ENCODE measurements at regions not wholly inside any gene's neighbourhood (a gene's known extent, or its start where the extent isn't known, plus 50 kb on each side); places are given as distances from the start of the nearest gene placed in this dataset.
"Not testable (repeated sequence)": the region's sequence is repeated elsewhere in the genome, so short reads cannot be mapped to it uniquely, and the experiment has no call there.

- Histone ChIP-seq H3K9ac (ENCODE audit: low read length) (no peak overlapping the region), H3K4me3 (ENCODE audit: low read length) (no peak overlapping the region), H3K27ac (ENCODE audit: low read depth, low read length) (no peak overlapping the region), H3K4me1 (ENCODE audit: control insufficient read depth, insufficient read depth, low read length) (no peaks in the 10 kb centered on the region), H3K27me3 (ENCODE audit: control insufficient read depth, insufficient read depth, low read length) (no peaks in the 10 kb centered on the region), H3K36me3 (ENCODE audit: control insufficient read depth, insufficient read depth, low read length) (no peaks in the 10 kb centered on the region)
Measured at GRCh38 chr1:121443001-121443540, 258.3 kb downstream of the SRGAP2C start.

GRCh38 chr1:121444096-121444495 lies 259.3 kb downstream of the SRGAP2C start:
- H3K27ac ChIP-seq (ENCODE audit: low read depth, low read length), result no peak overlapping the region
- H3K27me3 ChIP-seq (ENCODE audit: control insufficient read depth, insufficient read depth, low read length), result no peaks in the 10 kb centered on the region
- no peak overlapping the region for H3K4me3 ChIP-seq (ENCODE audit: low read length)
- H3K36me3 ChIP-seq (ENCODE audit: control insufficient read depth, insufficient read depth, low read length), result no peaks in the 10 kb centered on the region
- no peak overlapping the region for H3K9ac ChIP-seq (ENCODE audit: low read length)
- H3K4me1 ChIP-seq (ENCODE audit: control insufficient read depth, insufficient read depth, low read length), result no peaks in the 10 kb centered on the region

GRCh38 chr1:121445679-121446078 lies 260.9 kb downstream of the SRGAP2C start:
- H3K4me3 ChIP-seq (ENCODE audit: low read length), result no peak overlapping the region
- H3K27ac ChIP-seq (ENCODE audit: low read depth, low read length), result no peak overlapping the region
- no peak overlapping the region for H3K9ac ChIP-seq (ENCODE audit: low read length)
- H3K4me1 ChIP-seq (ENCODE audit: control insufficient read depth, insufficient read depth, low read length), result no peaks in the 10 kb centered on the region
- no peaks in the 10 kb centered on the region for H3K27me3 ChIP-seq (ENCODE audit: control insufficient read depth, insufficient read depth, low read length)
- no peaks in the 10 kb centered on the region for H3K36me3 ChIP-seq (ENCODE audit: control insufficient read depth, insufficient read depth, low read length)

- not testable (repeated sequence) for H3K36me3 ChIP-seq (ENCODE audit: control insufficient read depth, insufficient read depth, low read length); H3K4me3 ChIP-seq (ENCODE audit: low read length); H3K4me1 ChIP-seq (ENCODE audit: control insufficient read depth, insufficient read depth, low read length)
Measured at GRCh38 chr1:121447280-121447923, 262.6 kb downstream of the SRGAP2C start.

DNA sequence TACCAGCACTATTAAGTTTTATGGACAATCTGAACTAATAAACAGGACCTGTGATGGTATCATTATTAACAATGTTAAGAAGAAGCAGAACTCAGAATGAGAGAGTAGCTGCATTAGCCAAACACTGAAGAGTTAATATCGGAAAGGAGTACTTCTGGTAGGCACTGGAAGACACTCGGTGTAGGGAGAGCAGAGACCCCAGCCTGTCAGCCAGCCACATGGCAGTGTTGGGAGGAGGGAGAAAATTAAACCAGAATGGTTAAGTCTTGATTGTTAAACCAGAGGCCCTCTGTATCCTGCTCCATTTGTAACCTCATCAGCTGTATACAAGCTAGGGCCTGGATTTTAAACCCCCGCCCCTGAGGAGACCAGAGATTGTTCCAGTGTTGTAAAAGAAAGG lies 263.3 kb downstream of the SRGAP2C start:
- H3K36me3 ChIP-seq (ENCODE audit: control insufficient read depth, insufficient read depth, low read length); H3K9ac ChIP-seq (ENCODE audit: low read length); H3K4me1 ChIP-seq (ENCODE audit: control insufficient read depth, insufficient read depth, low read length); H3K4me3 ChIP-seq (ENCODE audit: low read length); H3K27ac ChIP-seq (ENCODE audit: low read depth, low read length); H3K27me3 ChIP-seq (ENCODE audit: control insufficient read depth, insufficient read depth, low read length): not testable (repeated sequence)

More at GRCh38 chr1:121447280-121447923, 262.6 kb downstream of the SRGAP2C start:
- not testable (repeated sequence) for H3K27ac ChIP-seq (ENCODE audit: low read depth, low read length); H3K9ac ChIP-seq (ENCODE audit: low read length); H3K27me3 ChIP-seq (ENCODE audit: control insufficient read depth, insufficient read depth, low read length)

- no peak overlapping the region for H3K27ac ChIP-seq (ENCODE audit: low read depth, low read length)
- H3K4me3 ChIP-seq (ENCODE audit: low read length), result no peak overlapping the region
- H3K4me1 ChIP-seq (ENCODE audit: control insufficient read depth, insufficient read depth, low read length), result no peaks in the 10 kb centered on the region
- H3K9ac ChIP-seq (ENCODE audit: low read length), result no peak overlapping the region
- no peaks in the 10 kb centered on the region for H3K27me3 ChIP-seq (ENCODE audit: control insufficient read depth, insufficient read depth, low read length)
- H3K36me3 ChIP-seq (ENCODE audit: control insufficient read depth, insufficient read depth, low read length), result no peaks in the 10 kb centered on the region
Measured at GRCh38 chr1:121448851-121449250, 264.1 kb downstream of the SRGAP2C start.

DNA sequence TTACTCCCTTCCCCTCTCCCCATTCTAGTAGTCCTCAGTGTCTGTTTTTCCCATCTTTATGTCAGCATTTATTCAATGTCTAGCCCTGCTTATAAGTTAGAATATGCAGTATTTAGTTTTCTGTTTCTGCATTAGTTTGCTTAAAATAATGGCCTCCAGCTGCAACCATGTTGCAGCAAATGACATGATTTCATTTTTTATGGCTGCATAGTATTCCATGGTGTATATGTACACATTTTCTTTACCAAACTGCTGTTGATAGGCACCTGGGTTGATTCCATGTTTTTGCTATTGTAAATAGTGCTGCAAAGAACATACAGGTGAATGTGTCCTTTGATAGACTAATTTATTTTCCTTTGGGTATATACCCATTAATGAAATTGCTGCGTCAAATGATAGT lies 267.7 kb downstream of the SRGAP2C start:
- no peaks in the 10 kb centered on the region for H3K27me3 ChIP-seq (ENCODE audit: control insufficient read depth, insufficient read depth, low read length)
- H3K36me3 ChIP-seq (ENCODE audit: control insufficient read depth, insufficient read depth, low read length), result no peaks in the 10 kb centered on the region

DNA sequence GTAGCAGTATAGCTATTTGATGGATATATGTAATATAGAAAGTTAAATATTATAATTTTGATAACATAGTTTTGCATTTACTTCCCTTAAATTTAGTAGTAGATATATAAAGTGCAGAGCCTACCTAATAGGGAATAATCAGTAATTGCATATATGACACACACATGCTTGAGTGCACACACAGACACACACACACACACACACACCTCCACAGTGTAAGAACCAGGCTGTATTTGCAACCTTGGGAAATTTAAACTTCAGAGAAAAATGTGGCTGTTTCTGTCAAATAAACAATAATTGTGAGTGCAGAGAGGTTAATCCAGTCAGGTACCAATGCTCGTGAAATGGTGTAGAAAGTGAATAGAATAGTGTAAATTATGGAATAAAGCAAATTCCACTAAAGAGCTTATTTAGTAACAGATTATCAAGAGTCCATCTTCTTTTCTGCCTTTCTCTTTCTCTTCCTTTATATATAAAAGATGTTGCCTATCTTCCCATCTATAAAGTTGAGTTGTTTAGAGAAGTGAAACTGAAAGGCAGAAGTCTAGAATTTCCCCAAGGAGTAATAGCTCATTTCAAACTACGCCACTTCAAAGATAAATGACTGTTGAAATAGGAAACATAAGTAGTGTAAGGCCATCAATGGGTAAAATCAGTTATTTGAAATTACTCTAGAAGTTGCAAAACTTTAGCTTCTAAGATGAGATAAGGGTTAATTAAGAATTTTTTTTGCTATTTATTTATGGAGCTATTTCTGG lies 273.7 kb downstream of the SRGAP2C start:
- Histone ChIP-seq H3K27ac (ENCODE audit: low read depth, low read length) (no peak overlapping the region), H3K4me3 (ENCODE audit: low read length) (no peak overlapping the region)

More for the DNA sequence above, 267.7 kb downstream of the SRGAP2C start:
- H3K27ac ChIP-seq (ENCODE audit: low read depth, low read length), result no peak overlapping the region
- no peak overlapping the region for H3K4me3 ChIP-seq (ENCODE audit: low read length)
- no peaks in the 10 kb centered on the region for H3K4me1 ChIP-seq (ENCODE audit: control insufficient read depth, insufficient read depth, low read length)
- no peak overlapping the region for H3K9ac ChIP-seq (ENCODE audit: low read length)

DNA sequence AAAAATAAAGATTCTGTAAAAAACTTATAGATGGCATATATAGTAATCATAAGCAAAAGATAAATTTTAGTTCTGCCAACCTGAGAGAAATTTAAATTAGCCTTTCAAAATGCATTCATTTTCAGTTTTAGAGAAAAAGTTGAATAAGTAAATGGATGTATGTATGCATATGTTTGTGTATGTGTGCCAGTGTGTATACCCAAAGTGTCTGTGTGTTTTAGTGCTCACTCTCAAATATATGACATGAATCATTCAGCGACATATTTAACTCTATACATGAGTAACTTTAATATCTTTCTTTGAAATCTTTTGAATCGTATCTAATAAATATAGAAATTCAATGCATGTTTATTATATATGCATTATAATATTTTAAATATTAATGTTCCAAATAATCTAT lies 274.5 kb downstream of the SRGAP2C start:
- Histone ChIP-seq H3K4me1 (ENCODE audit: control insufficient read depth, insufficient read depth, low read length) (no peaks in the 10 kb centered on the region), H3K27ac (ENCODE audit: low read depth, low read length) (no peak overlapping the region), H3K9ac (ENCODE audit: low read length) (no peak overlapping the region), H3K27me3 (ENCODE audit: control insufficient read depth, insufficient read depth, low read length) (no peaks in the 10 kb centered on the region), H3K4me3 (ENCODE audit: low read length) (no peak overlapping the region), H3K36me3 (ENCODE audit: control insufficient read depth, insufficient read depth, low read length) (no peaks in the 10 kb centered on the region)

More for the DNA sequence above, 273.7 kb downstream of the SRGAP2C start:
- Histone ChIP-seq H3K4me1 (ENCODE audit: control insufficient read depth, insufficient read depth, low read length) (no peaks in the 10 kb centered on the region), H3K36me3 (ENCODE audit: control insufficient read depth, insufficient read depth, low read length) (no peaks in the 10 kb centered on the region), H3K27me3 (ENCODE audit: control insufficient read depth, insufficient read depth, low read length) (no peaks in the 10 kb centered on the region), H3K9ac (ENCODE audit: low read length) (no peak overlapping the region)

DNA sequence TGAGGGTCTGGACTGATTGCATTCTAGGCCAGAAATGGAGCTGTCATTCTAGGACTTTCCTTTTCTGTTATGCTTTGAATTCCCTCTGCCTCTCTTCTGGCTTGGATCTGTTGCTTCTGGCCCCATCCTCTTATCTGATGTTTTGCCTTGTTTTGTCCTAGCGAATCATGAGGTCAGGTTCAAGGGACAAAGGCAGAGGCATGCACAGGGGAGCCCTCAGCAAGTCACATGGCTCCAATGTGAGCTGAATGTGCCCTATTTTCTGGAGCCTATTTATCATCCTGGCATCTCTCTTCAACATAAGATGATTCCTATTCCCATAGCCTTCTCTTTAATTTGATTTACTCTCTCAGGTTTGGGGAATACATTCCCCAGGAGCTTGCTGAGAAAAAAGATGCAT lies 284.6 kb downstream of the SRGAP2C start:
- not testable (repeated sequence) for H3K4me3 ChIP-seq (ENCODE audit: low read length); H3K36me3 ChIP-seq (ENCODE audit: control insufficient read depth, insufficient read depth, low read length); H3K27ac ChIP-seq (ENCODE audit: low read depth, low read length); H3K9ac ChIP-seq (ENCODE audit: low read length); H3K27me3 ChIP-seq (ENCODE audit: control insufficient read depth, insufficient read depth, low read length); H3K4me1 ChIP-seq (ENCODE audit: control insufficient read depth, insufficient read depth, low read length)

DNA sequence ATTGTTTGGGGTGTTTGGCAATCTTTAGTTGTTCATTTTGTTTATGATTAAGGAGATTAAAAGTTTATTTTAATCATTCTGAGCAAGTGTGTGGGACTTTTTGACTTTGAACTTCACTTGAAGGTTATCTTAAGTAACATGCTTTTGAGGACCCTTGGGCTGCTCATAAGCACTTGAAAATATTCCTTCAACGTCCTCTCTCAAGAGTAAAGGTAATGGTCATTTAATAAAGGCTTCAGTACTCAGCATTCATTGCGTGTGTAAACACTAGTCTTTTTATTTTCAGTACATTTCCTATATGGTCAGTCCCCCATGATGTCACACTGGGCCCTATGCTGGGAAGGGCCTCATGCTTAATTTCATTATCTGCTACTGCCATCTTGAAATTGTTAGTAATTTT lies 285.6 kb downstream of the SRGAP2C start:
- not testable (repeated sequence) for H3K9ac ChIP-seq (ENCODE audit: low read length); H3K4me3 ChIP-seq (ENCODE audit: low read length); H3K27ac ChIP-seq (ENCODE audit: low read depth, low read length); H3K27me3 ChIP-seq (ENCODE audit: control insufficient read depth, insufficient read depth, low read length); H3K36me3 ChIP-seq (ENCODE audit: control insufficient read depth, insufficient read depth, low read length); H3K4me1 ChIP-seq (ENCODE audit: control insufficient read depth, insufficient read depth, low read length)

DNA sequence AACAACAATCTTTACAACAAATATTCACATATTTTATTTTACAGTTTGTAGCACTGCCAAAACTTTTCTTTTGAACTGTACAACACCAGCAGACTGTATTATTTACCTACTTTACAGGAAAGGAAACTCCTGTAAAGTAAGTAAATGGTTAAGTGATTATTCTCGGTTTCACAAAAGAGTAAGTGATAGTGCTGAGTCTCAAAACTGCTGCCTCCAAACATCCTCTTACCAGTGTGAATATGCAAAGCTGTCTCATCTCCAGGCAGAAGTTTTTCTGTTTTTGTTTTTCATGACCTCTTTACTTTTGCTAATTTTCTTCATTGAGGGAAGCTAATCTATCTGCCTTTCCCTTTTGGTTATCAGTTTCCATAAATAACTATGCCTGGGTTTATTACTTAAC lies 286.7 kb downstream of the SRGAP2C start:
- H3K27me3 ChIP-seq (ENCODE audit: control insufficient read depth, insufficient read depth, low read length), result no peaks in the 10 kb centered on the region
- H3K4me1 ChIP-seq (ENCODE audit: control insufficient read depth, insufficient read depth, low read length), result no peaks in the 10 kb centered on the region
- H3K36me3 ChIP-seq (ENCODE audit: control insufficient read depth, insufficient read depth, low read length), result no peaks in the 10 kb centered on the region
- no peak overlapping the region for H3K9ac ChIP-seq (ENCODE audit: low read length)
- no peak overlapping the region for H3K4me3 ChIP-seq (ENCODE audit: low read length)
- no peak overlapping the region for H3K27ac ChIP-seq (ENCODE audit: low read depth, low read length)

GRCh38 chr1:121472017-121472416 lies 287.2 kb downstream of the SRGAP2C start:
- Histone ChIP-seq H3K36me3 (ENCODE audit: control insufficient read depth, insufficient read depth, low read length) (no peaks in the 10 kb centered on the region), H3K9ac (ENCODE audit: low read length) (no peak overlapping the region), H3K4me3 (ENCODE audit: low read length) (no peak overlapping the region), H3K27ac (ENCODE audit: low read depth, low read length) (no peak overlapping the region), H3K4me1 (ENCODE audit: control insufficient read depth, insufficient read depth, low read length) (no peaks in the 10 kb centered on the region), H3K27me3 (ENCODE audit: control insufficient read depth, insufficient read depth, low read length) (no peaks in the 10 kb centered on the region)
